ENCODE measurements at regions not wholly inside any gene's neighbourhood (a gene's known extent, or its start where the extent isn't known, plus 50 kb on each side); places are given as distances from the start of the nearest gene placed in this dataset.
A peak's percentile ranks its signal among the peaks of the same experiment; 100 is the strongest.

DNA sequence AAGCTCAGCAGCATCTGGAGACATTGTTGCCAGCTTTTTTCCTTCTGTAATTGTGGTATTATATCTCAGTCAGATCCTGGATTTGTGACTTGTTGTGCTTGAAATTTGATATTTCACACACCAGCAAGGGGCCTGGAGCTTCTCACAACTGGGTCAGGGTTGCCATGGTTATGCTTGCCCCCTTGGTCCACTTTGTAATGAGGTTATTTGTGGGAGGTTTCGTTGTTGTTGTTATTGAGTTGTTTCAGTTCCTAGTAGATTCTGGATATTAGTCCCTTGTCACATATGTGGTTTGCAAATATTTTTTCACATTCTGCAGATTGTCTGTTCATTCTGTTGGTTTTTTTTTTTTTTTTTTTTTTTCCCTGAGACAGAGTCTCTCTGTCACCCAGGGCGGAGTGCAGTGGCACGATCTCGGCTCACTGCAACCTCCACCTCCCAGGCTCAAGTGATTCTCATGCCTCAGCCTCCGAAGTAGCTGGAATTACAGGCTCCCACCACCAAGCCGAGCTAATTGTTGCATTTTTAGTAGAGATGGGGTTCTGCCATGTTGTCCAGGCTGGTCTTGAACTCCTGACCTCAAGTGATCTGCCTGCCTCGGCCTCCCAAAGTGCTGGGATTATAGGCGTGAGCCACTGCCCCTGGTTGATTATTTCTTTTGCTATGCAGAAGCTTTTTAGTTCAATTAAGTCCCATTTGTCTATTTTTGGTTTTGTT is 80.6 kb upstream of the ETV6 start:
- no peak for DNase-seq

DNA sequence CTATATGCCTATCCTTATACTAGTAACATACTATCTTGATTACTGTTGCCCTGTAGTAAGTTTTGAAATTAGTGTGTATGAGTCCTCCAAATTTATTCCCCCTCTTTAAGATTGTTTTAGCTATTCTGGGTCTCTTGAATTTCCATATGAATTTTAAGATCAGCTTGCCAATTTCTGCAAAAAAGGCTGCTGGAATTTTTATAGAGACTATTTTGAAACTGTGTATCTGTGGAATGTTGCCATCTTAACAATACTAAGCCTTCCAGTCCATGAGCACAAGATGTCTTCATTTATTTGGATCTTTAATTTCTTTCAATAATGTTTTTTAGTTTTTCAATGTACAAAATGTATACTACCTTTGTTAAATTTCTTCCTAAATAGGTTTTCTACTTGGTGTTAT is 79.8 kb upstream of the ETV6 start:
- no peak for DNase-seq

DNA sequence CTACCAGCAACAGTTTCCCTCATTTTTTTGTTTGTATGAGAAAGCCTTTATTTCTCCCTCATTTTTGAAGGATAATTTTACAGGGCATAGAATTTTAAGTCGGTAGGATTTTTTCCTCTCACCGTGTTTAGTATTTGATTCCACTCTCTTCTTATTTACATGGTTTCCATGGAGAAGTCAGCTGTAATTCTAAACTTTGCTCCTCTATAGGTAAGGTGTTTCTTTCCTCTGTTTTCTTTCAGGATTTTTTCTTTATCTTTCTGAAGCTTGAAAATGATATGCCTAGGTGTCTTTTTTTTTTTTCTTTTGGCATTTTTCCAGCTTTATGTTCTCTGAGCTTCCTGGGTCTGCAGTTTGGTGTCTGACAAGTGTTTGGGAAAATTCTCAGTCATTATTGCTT is 75.6 kb upstream of the ETV6 start:
- no peak for DNase-seq

DNA sequence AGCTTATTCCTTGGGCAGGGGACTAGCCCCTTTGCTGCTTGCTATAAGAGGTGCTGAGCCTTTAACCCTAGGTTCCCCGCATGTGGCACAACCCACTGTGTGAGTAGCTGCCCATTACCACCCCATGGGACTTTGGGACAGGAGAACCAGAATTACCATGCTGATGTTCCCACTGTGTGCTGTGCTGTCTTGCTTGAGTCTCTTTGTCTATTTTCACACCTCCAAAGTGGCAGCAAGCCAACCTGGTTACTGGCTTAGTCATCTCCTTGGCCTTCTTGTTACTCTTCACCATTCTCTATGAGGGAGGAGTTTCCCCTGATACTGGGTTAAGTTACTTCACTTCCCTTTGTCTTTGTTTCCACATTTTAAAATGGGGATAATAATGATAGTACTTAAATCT is 73.4 kb upstream of the ETV6 start:
- DNase-seq = no peak

DNA sequence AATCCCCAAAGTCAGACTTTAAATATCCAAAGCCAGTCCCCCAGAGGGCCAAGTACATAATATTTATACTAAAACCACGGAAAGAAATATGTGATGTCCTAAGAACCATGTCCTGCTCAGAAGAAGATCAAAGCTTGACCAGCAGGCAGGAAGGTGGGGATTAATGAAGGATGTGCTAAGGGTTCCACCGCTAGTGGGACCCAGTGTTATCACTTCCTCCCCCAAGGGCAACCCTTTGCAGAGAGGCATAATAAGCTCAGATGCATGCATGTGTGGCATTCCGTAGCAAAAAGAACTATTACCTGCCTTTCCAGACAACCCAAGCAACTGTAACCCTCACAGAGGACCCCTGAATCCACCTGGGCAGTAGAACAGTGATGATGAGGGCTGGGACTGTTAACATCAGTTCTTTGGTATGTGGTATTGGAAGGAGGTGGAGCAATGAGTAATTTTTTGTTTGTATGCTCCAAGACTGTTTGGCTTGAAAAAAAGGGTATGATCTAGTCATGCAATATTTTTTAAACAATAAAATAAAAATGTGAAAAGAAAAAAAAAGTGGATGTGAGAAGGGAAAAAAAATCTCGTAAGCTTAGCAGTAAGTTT is 71.7 kb upstream of the ETV6 start:
- no peak for DNase-seq

DNA sequence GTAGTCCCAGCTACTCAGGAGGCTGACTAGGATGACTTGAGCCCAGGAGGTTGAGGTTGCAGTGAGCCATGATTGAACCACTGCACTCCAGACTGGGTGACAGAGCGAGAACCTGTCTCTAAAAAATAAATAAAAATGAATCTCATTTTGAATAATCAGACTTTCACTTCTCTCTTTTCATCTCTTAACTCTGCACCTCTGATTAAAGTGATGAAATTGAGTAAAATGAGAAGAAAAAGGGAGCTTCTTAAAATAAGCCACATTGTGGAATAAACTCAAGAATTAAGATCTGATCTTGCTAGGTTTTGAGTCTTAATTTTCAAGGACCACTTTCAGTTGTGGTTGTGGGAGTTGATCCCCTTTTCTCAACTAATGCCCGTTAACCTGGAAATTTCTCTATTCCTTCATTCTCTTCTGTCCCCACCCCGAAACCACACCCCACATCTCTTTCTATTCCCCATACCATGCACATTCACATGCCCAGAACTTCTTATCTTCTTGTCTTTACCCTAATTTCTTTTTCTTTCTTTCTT is 70.9 kb upstream of the ETV6 start:
- DNase-seq = no peak

DNA sequence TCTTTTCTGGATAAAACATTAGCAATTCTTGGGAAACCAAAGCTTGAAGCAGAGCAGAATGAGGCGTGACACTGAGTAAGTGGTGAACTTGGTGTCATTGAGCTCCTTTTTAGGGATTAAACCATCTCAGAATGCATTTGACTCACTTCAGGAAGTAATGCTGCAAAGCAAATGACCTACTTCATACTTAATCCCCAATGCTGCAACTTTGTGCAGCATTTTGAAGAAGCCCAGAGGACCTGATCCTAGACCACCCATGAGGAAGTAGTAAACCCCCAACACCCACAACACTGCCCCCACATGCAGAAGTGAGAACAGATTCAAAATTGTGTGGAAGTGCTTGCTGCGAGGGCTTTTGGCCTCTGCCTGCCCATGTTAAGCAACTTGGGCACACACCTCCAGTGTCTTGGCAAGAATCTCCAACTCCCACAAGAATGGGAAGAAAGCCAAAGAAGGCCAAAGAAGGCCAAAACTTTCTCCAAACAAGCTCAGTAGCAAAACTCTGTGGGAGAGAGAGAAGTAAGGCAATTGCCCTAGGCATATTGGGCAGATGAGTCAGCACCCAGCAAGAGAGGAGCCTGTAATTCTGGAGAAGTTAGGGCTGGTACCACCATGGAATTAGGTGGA is 69.2 kb upstream of the ETV6 start:
- DNase-seq = no peak

DNA sequence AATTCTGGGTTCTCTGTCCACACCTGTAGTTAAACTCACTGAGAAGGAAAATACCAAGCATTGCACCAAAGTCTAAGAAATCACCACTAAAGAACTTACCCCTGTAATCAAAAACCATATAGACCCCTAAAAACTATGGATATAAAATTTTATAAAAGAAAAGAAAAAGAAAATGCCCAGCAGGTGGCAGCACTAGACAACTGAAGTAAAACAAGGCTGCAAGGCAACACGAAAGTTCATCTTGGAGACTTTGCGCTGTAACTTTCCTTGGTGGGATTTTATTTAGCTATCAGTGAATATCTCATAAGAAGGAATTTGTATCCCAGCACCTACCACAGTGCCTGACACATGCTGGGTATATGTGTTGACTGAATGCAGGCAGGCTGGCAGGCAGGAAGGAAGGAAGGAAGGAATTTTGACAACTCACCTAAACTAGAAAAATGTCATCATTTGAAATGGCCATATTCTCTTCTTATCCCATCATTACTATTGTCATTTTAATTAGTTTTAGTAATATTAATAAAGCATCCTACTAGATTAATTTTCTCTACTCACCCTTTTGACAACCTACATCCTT is 68.2 kb upstream of the ETV6 start:
- peak; percentile 9 for DNase-seq

DNA sequence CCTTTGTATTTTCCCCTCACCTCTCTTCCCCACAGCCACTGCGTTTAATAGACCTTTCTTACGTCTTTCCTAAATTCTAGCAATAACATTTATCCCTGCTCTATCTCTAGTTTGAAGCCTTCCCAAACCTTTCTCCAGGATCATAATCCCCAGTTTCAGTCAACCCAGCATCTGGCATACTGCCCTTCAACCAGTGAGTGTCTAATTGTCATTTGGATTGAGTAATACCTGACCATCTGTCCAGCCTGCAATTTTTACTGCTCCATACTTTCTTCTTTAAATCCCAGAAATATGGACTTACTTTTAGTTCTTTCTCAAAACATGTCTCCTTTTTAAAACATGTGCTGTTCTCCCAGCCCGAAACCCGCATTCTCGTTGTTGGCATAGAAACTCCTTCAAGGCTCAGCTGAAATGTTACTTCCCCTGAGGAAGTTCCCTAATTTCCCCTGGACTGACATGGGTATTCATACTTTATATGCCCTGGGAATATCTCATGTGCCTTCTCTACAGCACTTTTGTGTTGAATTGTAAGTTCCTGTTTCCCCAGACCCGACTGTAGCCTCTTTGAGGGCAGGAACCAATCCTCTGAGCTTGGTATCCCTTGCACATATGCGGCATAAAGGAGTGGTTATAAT is 65.1 kb upstream of the ETV6 start:
- no peak for DNase-seq

DNA sequence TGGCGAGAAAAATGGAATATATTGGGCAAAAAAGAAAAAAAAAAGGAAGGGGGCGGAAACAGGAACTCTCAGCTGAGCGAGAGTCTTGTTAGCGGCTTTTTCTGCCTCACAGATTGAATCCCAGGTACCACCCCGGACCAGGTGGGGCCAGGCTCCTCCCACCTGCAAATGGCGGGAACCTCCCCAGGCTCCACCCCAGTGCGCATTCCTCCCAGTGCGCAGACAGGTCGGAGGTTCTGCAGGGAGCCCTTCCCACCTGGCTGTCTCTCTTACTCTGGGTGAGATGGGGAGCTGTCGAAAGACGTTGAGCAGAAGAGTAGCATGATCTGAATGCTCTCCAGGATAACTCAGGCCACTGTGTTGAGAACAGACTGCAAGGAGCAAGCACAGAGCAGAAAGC is 57.0 kb upstream of the ETV6 start:
- no peak for DNase-seq

DNA sequence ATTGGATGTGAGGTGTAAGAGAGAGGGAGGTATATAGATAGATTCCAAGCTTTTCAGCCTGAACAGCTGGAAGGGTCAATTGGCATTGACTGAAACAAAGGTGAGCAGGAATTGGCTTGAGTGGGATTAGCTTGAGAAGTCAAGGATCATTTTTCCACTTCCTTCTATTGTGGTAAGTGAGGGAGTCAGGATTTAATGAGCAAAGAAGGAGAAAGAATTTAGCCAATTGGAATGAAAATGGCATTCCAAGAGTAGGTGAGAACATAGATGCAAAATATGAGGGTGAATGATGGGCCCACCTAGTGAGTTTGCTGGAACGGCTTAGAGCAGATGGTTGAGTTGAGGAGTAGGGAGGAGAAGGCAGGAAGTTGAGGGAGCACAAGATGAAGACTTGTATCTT is 56.5 kb upstream of the ETV6 start:
- DNase-seq = no peak

DNA sequence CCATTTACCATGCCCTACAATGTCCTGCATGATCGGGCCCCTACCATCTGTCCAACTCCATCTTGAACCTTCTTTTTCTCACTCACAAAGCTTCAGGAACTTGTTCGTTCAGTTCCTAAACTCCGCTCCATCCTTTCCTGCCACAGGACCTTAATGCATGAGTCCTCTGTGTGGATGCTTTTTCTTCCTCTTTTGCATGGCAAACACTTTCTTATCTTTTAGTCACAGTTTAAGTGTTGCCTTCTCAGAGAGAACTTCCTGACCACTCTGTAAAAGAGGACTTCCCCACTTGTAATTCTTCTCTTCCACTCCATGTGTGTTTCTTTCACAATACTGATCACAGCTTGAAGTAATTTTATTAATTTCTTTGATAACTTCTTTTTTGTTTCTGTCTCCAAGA is 54.4 kb upstream of the ETV6 start:
- DNase-seq = no peak

DNA sequence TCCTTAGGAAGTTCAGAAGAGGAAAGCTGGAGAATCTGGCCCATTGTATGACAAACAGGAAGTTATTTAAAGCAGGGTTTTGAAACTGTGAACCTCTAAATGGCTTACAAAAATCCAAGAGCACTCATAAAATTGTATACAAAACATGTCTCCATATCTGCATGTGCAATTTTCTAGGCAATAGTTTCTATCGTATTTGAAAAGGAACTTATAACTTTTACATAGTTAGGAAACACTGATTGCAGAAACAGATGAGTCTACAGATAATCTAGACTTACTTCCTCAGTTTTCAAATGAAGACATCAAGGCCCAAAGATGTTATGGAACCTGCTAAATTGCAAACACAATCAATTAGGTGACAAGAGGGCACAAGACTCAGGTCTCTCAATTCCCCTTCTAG is 53.3 kb upstream of the ETV6 start:
- no peak for DNase-seq

DNA sequence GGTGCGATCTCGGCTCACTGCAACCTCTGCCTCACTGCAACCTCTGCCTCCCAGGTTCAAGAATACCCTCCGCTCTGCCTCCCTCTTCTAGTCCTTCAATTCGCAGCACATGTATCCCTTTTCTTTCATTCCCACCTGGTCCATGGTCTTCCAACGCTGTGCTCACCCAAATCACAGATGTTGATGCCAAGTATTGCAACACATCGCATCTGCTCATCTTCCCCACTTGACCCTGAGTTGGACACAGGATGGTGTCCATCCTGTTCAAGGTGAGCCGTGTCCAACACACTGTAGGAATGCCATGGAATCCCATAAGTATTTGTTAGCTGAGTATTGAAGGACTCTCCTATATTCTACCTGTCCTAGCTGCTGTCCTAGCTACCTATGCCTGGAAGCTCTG is 50.6 kb upstream of the ETV6 start:
- DNase-seq = no peak

Data from NCI-H187 treated with DMSO at 0.1 percent for 48 hours (cell line).